Keratinocyte (primary cell): ENCODE measurements at regions not wholly inside any gene's neighbourhood (a gene's known extent, or its start where the extent isn't known, plus 50 kb on each side); places are given as distances from the start of the nearest gene placed in this dataset.

ENCODE experiments used
- EZH2 ChIP-seq: IDR thresholded peaks from one replicate; pipeline ENCODE4 v1.6.1; 2012; ENCODE audit warnings: inconsistent platforms, mild to moderate bottlenecking, low read length, moderate library complexity
- TF ChIP-seq, protein P1 (sequence below), 3 experiments: IDR thresholded peaks in 1 of 3; conservative IDR thresholded peaks in 1 of 3; optimal IDR thresholded peaks in 1 of 3; 2 replicates in 2 of 3; 3 replicates in 1 of 3; pipeline versions ENCODE3 to v1.5.1; 2011; ENCODE audit warnings: low read length in 3 of 3, mild to moderate bottlenecking in 3 of 3, moderate library complexity in 2 of 3, control low read depth in 1 of 3, inconsistent platforms in 1 of 3; ENCODE audit not compliant: insufficient read depth in 2 of 3; ENCODE audit errors: extremely low read depth in 1 of 3

DNA sequence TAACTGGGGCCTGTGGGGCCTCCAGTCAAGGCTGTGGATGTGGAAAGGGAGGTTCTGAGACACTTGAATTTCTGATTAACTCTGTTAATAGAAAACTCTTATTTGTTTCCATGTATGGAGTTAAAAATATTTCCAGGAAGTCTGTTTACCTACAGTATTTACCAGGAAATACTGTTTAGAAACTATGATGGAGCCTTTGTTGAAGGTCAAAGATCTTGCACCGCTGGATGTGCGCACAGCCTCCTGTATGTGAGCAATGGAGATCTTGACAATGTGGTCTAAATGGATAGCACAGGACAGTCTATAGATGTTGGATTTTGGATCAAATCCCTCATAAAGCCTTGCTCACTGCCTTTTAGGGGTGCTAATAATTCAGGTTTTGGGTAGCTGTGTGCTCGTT is 268.4 kb downstream of the DLEU7 start:
- TF ChIP-seq, protein P1, sequence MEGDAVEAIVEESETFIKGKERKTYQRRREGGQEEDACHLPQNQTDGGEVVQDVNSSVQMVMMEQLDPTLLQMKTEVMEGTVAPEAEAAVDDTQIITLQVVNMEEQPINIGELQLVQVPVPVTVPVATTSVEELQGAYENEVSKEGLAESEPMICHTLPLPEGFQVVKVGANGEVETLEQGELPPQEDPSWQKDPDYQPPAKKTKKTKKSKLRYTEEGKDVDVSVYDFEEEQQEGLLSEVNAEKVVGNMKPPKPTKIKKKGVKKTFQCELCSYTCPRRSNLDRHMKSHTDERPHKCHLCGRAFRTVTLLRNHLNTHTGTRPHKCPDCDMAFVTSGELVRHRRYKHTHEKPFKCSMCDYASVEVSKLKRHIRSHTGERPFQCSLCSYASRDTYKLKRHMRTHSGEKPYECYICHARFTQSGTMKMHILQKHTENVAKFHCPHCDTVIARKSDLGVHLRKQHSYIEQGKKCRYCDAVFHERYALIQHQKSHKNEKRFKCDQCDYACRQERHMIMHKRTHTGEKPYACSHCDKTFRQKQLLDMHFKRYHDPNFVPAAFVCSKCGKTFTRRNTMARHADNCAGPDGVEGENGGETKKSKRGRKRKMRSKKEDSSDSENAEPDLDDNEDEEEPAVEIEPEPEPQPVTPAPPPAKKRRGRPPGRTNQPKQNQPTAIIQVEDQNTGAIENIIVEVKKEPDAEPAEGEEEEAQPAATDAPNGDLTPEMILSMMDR (optimal IDR thresholded peaks at IDR 0.05 in 1 of 3, IDR thresholded peaks at IDR 0.05 in 1 of 3, conservative IDR thresholded peaks at IDR 0.05 in 1 of 3; ENCODE audit: extremely low read depth in 1 of 3, insufficient read depth in 2 of 3, low read length in 3 of 3): no peak
- TF ChIP-seq EZH2: no peak
